Large intestine (tissue), 3 donors: ENCODE measurements at regions not wholly inside any gene's neighbourhood (a gene's known extent, or its start where the extent isn't known, plus 50 kb on each side); places are given as distances from the start of the nearest gene placed in this dataset.
A peak's percentile ranks its signal among the peaks of the same experiment; 100 is the strongest.

ENCODE experiments used
- DNase-seq, 2 donors: peaks; one replicate each; pipeline versions ENCODE4 v3.0.0 to v3.0.0-alpha.2; 2013
- H3K27ac ChIP-seq: one replicate; pipeline ENCODE4 v1.5.1; 2013; ENCODE audit warnings: low read length
- H3K27me3 ChIP-seq: 2 replicates; pipeline ENCODE4 v1.6.1; 2013; ENCODE audit warnings: low read length; ENCODE audit not compliant: control insufficient read depth, insufficient read depth
- H3K36me3 ChIP-seq: 2 replicates; pipeline ENCODE4 v1.6.1; 2013; ENCODE audit warnings: low read length; ENCODE audit not compliant: control insufficient read depth, insufficient read depth
- H3K4me1 ChIP-seq: one replicate; pipeline ENCODE4 v1.6.1; 2013; ENCODE audit warnings: low read length; ENCODE audit not compliant: control insufficient read depth, insufficient read depth
- H3K4me3 ChIP-seq: one replicate; pipeline ENCODE4 v1.5.1; 2013; ENCODE audit warnings: low read length
- H3K9me3 ChIP-seq: one replicate; pipeline ENCODE4 v1.6.1; 2013; ENCODE audit warnings: mild to moderate bottlenecking, low read depth, low read length, moderate library complexity; ENCODE audit not compliant: control insufficient read depth
- WGBS: methylation state at CpG from one replicate; pipeline ENCODE4 v1.1.5; 2013; ENCODE audit warnings: low lambda C conversion rate; ENCODE audit not compliant: insufficient coverage; 5-methylcytosine and 5-hydroxymethylcytosine counted together

GRCh38 chr3:30370681-30371271, 235.6 kb upstream of the TGFBR2 start:
- Histone ChIP-seq H3K36me3 (no peaks in the 10 kb centered on the region), H3K9me3 (no peaks in the 10 kb centered on the region), H3K27ac (no peak overlapping the region), H3K4me3 (no peak overlapping the region), H3K27me3 (no peaks in the 10 kb centered on the region), H3K4me1 (no peaks in the 10 kb centered on the region)
- no CpG with 5 or more reads among the region's 5 CpGs for WGBS
- peak in 1 of 2 donors; percentile 31 for DNase-seq

GRCh38 chr3:30372837-30373236, 233.6 kb upstream of the TGFBR2 start:
- 20% methylated on average over 2 of the region's 3 CpGs for WGBS
- Histone ChIP-seq H3K9me3 (no peaks in the 10 kb centered on the region), H3K27me3 (no peaks in the 10 kb centered on the region), H3K4me1 (no peaks in the 10 kb centered on the region), H3K36me3 (no peaks in the 10 kb centered on the region), H3K27ac (no peak overlapping the region), H3K4me3 (no peak overlapping the region)
- no peak for DNase-seq

- no CpG with 5 or more reads among the region's 2 CpGs for WGBS
- H3K9me3 ChIP-seq = peaks cover 3% of the 10 kb centered on the region
- H3K27me3 ChIP-seq = no peaks in the 10 kb centered on the region
- DNase-seq = peak in 1 of 2 donors; percentile 24
- H3K4me3 ChIP-seq = no peak overlapping the region
- H3K36me3 ChIP-seq = no peaks in the 10 kb centered on the region
- no peak overlapping the region for H3K27ac ChIP-seq
- no peaks in the 10 kb centered on the region for H3K4me1 ChIP-seq
Observed at GRCh38 chr3:30384546-30385072, 221.8 kb upstream of the TGFBR2 start.

- Histone ChIP-seq H3K4me1 (no peaks in the 10 kb centered on the region), H3K27ac (no peak overlapping the region), H3K36me3 (no peaks in the 10 kb centered on the region), H3K9me3 (no peaks in the 10 kb centered on the region), H3K4me3 (no peak overlapping the region), H3K27me3 (no peaks in the 10 kb centered on the region)
- no CpG with 5 or more reads among the region's 4 CpGs for WGBS
- DNase-seq = no peak
Observed at GRCh38 chr3:30393079-30393478, 213.3 kb upstream of the TGFBR2 start.

GRCh38 chr3:30397030-30397429, 209.4 kb upstream of the TGFBR2 start:
- WGBS = no CpG with 5 or more reads among the region's 1 CpG

GRCh38 chr3:30399394-30400181, 206.8 kb upstream of the TGFBR2 start:
- H3K4me1 ChIP-seq = no peaks in the 10 kb centered on the region
- no peak overlapping the region for H3K4me3 ChIP-seq
- no peaks in the 10 kb centered on the region for H3K9me3 ChIP-seq
- DNase-seq = no peak
- H3K27ac ChIP-seq = no peak overlapping the region
- WGBS = no CpG with 5 or more reads among the region's 2 CpGs
- no peaks in the 10 kb centered on the region for H3K27me3 ChIP-seq
- H3K36me3 ChIP-seq = no peaks in the 10 kb centered on the region

More at GRCh38 chr3:30397030-30397429, 209.4 kb upstream of the TGFBR2 start:
- no peaks in the 10 kb centered on the region for H3K27me3 ChIP-seq
- H3K4me3 ChIP-seq = no peak overlapping the region
- no peaks in the 10 kb centered on the region for H3K4me1 ChIP-seq
- DNase-seq = no peak
- H3K9me3 ChIP-seq = no peaks in the 10 kb centered on the region
- H3K27ac ChIP-seq = no peak overlapping the region
- no peaks in the 10 kb centered on the region for H3K36me3 ChIP-seq

- H3K27me3 ChIP-seq = no peaks in the 10 kb centered on the region
- WGBS = no CpG with 5 or more reads among the region's 3 CpGs
- peak; percentile 12 to 59 for DNase-seq
Observed at GRCh38 chr3:30400926-30401325, 205.5 kb upstream of the TGFBR2 start.

GRCh38 chr3:30401971-30402370, 204.4 kb upstream of the TGFBR2 start:
- Histone ChIP-seq H3K36me3 (no peaks in the 10 kb centered on the region), H3K27ac (no peak overlapping the region), H3K9me3 (no peaks in the 10 kb centered on the region), H3K27me3 (no peaks in the 10 kb centered on the region), H3K4me1 (no peaks in the 10 kb centered on the region), H3K4me3 (no peak overlapping the region)
- DNase-seq = peak in 1 of 2 donors; percentile 22

More at GRCh38 chr3:30400926-30401325, 205.5 kb upstream of the TGFBR2 start:
- H3K36me3 ChIP-seq = no peaks in the 10 kb centered on the region
- no peak overlapping the region for H3K4me3 ChIP-seq
- no peak overlapping the region for H3K27ac ChIP-seq
- H3K4me1 ChIP-seq = no peaks in the 10 kb centered on the region
- H3K9me3 ChIP-seq = no peaks in the 10 kb centered on the region

GRCh38 chr3:30407651-30408050, 198.8 kb upstream of the TGFBR2 start:
- H3K27me3 ChIP-seq = no peaks in the 10 kb centered on the region
- H3K4me1 ChIP-seq = no peaks in the 10 kb centered on the region
- no peak overlapping the region for H3K27ac ChIP-seq
- 100% methylated on average over 1 of the region's 2 CpGs for WGBS
- no peak for DNase-seq
- H3K36me3 ChIP-seq = no peaks in the 10 kb centered on the region
- H3K4me3 ChIP-seq = no peak overlapping the region
- no peaks in the 10 kb centered on the region for H3K9me3 ChIP-seq

- H3K9me3 ChIP-seq = no peaks in the 10 kb centered on the region
- no peak overlapping the region for H3K4me3 ChIP-seq
- no peaks in the 10 kb centered on the region for H3K36me3 ChIP-seq
- no peaks in the 10 kb centered on the region for H3K27me3 ChIP-seq
- no peak overlapping the region for H3K27ac ChIP-seq
- no peaks in the 10 kb centered on the region for H3K4me1 ChIP-seq
- WGBS = no CpG with 5 or more reads among the region's 2 CpGs
- no peak for DNase-seq
Observed at GRCh38 chr3:30408105-30408557, 198.3 kb upstream of the TGFBR2 start.
